ENCODE measurements at regions not wholly inside any gene's neighbourhood (a gene's known extent, or its start where the extent isn't known, plus 50 kb on each side); places are given as distances from the start of the nearest gene placed in this dataset.

- no peak for TF ChIP-seq CTCF (IDR thresholded peaks at IDR 0.05; ENCODE audit: low read depth, low read length, missing control alignments)
- DNase-seq (ENCODE audit: extremely low read depth, low read depth): no peak
- no peak overlapping the region for H3K4me3 ChIP-seq (replicated peaks; ENCODE audit: low read depth, low read length)
These were observed 74.8 kb downstream of the EN1 start for GRCh38 chr2:118772487-118773200.

- H3K4me3 ChIP-seq (replicated peaks; ENCODE audit: low read depth, low read length): no peak overlapping the region
- no peak for DNase-seq (ENCODE audit: extremely low read depth, low read depth)
- no peak for TF ChIP-seq CTCF (IDR thresholded peaks at IDR 0.05; ENCODE audit: low read depth, low read length, missing control alignments)
These were observed 77.6 kb downstream of the EN1 start for GRCh38 chr2:118769707-118770400.

GRCh38 chr2:118766871-118767270, 80.6 kb downstream of the EN1 start:
- no peak for TF ChIP-seq CTCF (IDR thresholded peaks at IDR 0.05; ENCODE audit: low read depth, low read length, missing control alignments)
- no peak overlapping the region for H3K4me3 ChIP-seq (replicated peaks; ENCODE audit: low read depth, low read length)
- DNase-seq (ENCODE audit: extremely low read depth, low read depth): no peak

- TF ChIP-seq CTCF (IDR thresholded peaks at IDR 0.05; ENCODE audit: low read depth, low read length, missing control alignments): no peak
These were observed 82.6 kb downstream of the EN1 start for GRCh38 chr2:118764855-118765254.

GRCh38 chr2:118763797-118764196, 83.7 kb downstream of the EN1 start:
- no peak overlapping the region for H3K4me3 ChIP-seq (replicated peaks; ENCODE audit: low read depth, low read length)
- TF ChIP-seq CTCF (IDR thresholded peaks at IDR 0.05; ENCODE audit: low read depth, low read length, missing control alignments): no peak
- no peak for DNase-seq (ENCODE audit: extremely low read depth, low read depth)

More at GRCh38 chr2:118764855-118765254, 82.6 kb downstream of the EN1 start:
- no peak for DNase-seq (ENCODE audit: extremely low read depth, low read depth)
- no peak overlapping the region for H3K4me3 ChIP-seq (replicated peaks; ENCODE audit: low read depth, low read length)

- H3K4me3 ChIP-seq (replicated peaks; ENCODE audit: low read depth, low read length): no peak overlapping the region
- no peak for DNase-seq (ENCODE audit: extremely low read depth, low read depth)
- no peak for TF ChIP-seq CTCF (IDR thresholded peaks at IDR 0.05; ENCODE audit: low read depth, low read length, missing control alignments)
These were observed 85.2 kb downstream of the EN1 start for GRCh38 chr2:118762290-118762689.
